LNCAP (cell line): ENCODE measurements at regions not wholly inside any gene's neighbourhood (a gene's known extent, or its start where the extent isn't known, plus 50 kb on each side); places are given as distances from the start of the nearest gene placed in this dataset.

Experiments used
- CTCF ChIP-seq: fragments of 450-650 bp; IDR thresholded peaks from 2 replicates; pipeline ENCODE4 v1.5.1; 2017; ENCODE audit warnings: mild to moderate bottlenecking

- no peak for TF ChIP-seq CTCF
Observed at GRCh38 chr20:19849341-19850197, 91.5 kb downstream of the RIN2 start.

DNA sequence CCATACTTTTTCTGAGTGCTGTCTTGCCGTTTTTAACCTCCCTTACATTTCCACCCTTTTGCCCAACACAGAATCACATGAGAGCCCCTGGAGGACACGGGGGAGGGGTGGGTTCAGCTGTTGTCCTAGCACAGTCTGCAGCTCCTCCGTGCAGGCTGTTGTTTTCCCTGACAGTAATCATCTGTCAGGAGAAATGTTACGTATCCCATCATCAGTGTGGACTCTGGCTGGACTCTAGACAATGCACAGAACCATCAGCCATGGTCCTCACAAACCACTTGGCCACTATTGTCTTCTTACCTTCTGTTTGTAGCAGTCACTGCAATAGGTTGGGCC is 92.1 kb downstream of the RIN2 start:
- no peak for TF ChIP-seq CTCF

- TF ChIP-seq CTCF: no peak
Observed at GRCh38 chr20:19851861-19852260, 93.8 kb downstream of the RIN2 start.

- no peak for TF ChIP-seq CTCF
Observed at GRCh38 chr20:19855416-19855815, 97.4 kb downstream of the RIN2 start.

GRCh38 chr20:19858466-19859371 is 100.7 kb downstream of the RIN2 start:
- no peak for TF ChIP-seq CTCF

DNA sequence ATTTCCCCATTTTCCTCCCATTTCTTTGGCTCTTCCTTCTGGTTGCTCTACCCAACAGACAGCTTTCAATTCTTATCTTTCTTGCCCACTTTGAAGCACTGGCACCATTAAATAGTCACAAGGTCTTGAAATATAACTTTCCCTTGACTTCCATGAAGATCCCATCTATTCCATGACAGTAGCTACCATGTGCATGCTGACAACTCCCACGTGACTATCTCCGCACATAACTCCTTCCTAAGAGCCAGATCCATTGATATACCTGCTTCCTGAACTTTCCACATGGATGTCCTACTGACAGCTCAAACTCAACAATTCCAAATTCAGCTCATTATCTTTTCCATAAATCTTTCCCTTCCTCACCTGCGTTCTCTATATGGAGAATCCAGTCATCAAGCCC is 101.4 kb downstream of the RIN2 start:
- TF ChIP-seq CTCF: no peak

DNA sequence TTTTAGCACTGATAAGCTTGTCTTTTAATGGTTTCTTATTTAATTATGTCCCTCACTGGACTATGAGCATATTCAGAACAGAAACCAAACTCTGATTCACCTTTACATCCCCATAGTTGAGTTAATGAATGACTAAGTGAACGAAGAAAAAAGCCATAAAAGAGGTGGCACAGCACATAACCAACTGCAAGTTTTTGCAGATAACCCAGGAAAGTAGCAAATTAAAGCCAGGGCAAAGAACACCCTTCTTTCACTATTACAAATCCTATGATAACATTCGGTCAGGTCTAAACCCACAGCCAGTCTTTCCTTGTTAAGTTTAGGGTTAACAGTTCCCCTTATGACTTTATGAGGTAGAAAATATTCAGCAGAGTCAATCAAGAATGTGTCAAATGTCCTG is 102.7 kb downstream of the RIN2 start:
- no peak for TF ChIP-seq CTCF
